ENCODE measurements at regions not wholly inside any gene's neighbourhood (a gene's known extent, or its start where the extent isn't known, plus 50 kb on each side); places are given as distances from the start of the nearest gene placed in this dataset.

DNA sequence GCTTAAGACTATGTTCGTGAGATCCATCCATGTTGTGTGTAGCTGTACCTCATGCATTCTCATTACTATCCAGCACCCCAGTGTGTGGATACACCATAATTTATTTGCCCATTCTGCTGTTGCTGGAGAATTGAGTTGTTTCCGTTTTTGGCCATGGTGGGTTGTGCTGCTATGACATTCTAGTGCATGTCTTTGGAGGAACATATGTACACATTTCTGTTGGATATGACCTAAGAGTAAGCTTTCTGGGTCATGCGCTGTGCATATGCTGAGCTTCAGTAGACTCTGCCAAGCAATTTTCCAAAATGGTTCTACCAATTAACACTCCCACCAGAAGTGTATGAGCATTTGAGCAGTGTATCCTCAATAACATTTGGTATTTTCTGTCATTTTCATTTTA, 316.6 kb downstream of the MIAT start:
- no peak overlapping the region for H3K9ac ChIP-seq (ENCODE audit: low read length in 3 of 3)
- no peak overlapping the region for H3K27ac ChIP-seq (ENCODE audit: low read depth in 2 of 2, low read length in 2 of 2)
- TF ChIP-seq, protein P1, sequence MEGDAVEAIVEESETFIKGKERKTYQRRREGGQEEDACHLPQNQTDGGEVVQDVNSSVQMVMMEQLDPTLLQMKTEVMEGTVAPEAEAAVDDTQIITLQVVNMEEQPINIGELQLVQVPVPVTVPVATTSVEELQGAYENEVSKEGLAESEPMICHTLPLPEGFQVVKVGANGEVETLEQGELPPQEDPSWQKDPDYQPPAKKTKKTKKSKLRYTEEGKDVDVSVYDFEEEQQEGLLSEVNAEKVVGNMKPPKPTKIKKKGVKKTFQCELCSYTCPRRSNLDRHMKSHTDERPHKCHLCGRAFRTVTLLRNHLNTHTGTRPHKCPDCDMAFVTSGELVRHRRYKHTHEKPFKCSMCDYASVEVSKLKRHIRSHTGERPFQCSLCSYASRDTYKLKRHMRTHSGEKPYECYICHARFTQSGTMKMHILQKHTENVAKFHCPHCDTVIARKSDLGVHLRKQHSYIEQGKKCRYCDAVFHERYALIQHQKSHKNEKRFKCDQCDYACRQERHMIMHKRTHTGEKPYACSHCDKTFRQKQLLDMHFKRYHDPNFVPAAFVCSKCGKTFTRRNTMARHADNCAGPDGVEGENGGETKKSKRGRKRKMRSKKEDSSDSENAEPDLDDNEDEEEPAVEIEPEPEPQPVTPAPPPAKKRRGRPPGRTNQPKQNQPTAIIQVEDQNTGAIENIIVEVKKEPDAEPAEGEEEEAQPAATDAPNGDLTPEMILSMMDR (IDR thresholded peaks at IDR 0.05; ENCODE audit: borderline replicate concordance, extremely low read depth, insufficient read depth): no peak
- no peaks in the 10 kb centered on the region for H3K9me3 ChIP-seq (ENCODE audit: control insufficient read depth in 2 of 3, insufficient read depth in 1 of 3, low read length in 3 of 3)
- H3K27me3 ChIP-seq (ENCODE audit: control insufficient read depth, insufficient read depth, low read length): no peaks in the 10 kb centered on the region
- no peak overlapping the region for H3K4me3 ChIP-seq (ENCODE audit: low read length in 3 of 3)
- intact Hi-C loops (cut with DNase I): no loop called here
- no peak for FAIRE-seq
- no peak for DNase-seq
- no peaks in the 10 kb centered on the region for H3K36me3 ChIP-seq (ENCODE audit: control insufficient read depth in 2 of 3, insufficient read depth in 3 of 3, low read length in 3 of 3)
- H3K4me1 ChIP-seq (ENCODE audit: control insufficient read depth in 2 of 3, insufficient read depth in 2 of 3, low read depth in 1 of 3, low read length in 3 of 3): no peaks in the 10 kb centered on the region

DNA sequence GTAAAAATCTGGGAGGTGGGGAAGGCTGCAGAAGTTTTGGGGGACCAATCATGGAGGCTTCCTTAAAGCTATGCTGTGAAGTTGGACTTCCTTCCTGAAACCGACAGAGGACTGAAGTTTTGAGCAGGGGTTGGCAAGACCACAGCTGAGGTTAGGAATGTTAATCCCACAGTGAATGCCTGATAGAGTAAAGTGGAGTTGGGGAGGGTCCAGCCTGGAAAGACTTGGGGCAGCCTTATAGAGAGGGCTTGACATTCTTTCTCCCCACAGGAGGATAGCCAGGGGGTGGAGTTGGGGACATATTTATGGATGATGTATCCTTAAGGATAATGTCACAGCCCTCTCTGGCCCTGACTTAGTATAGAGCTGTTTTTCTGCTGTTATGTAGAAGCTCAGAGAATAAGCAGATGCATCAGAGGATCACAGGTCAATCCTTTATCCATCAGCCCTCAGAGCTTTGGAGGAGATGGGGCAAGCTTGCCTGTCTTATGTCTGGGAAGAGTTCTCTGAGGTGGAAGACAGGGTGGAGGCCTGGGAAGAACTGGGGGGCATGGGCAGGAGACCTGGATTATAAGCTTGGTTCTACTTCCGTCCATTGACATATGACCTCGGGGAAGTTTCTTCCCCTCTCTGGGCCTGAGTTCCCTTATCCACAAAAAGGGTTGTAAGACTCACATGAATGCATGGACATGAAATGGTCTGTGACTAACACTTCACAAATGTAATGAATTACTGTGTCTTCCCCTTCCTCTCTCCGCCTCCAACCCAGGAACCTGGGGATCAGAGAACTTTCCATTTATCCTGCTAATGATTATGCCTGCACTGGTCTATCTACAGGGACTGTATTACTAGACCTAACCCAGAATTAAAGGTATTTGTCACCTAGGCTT, 317.8 kb downstream of the MIAT start:
- Histone ChIP-seq H3K9ac (ENCODE audit: low read length in 3 of 3) (no peak overlapping the region), H3K36me3 (ENCODE audit: control insufficient read depth in 2 of 3, insufficient read depth in 3 of 3, low read length in 3 of 3) (no peaks in the 10 kb centered on the region), H3K27me3 (ENCODE audit: control insufficient read depth, insufficient read depth, low read length) (no peaks in the 10 kb centered on the region), H3K4me3 (ENCODE audit: low read length in 3 of 3) (no peak overlapping the region), H3K4me1 (ENCODE audit: control insufficient read depth in 2 of 3, insufficient read depth in 2 of 3, low read depth in 1 of 3, low read length in 3 of 3) (no peaks in the 10 kb centered on the region), H3K27ac (ENCODE audit: low read depth in 2 of 2, low read length in 2 of 2) (no peak overlapping the region), H3K9me3 (ENCODE audit: control insufficient read depth in 2 of 3, insufficient read depth in 1 of 3, low read length in 3 of 3) (no peaks in the 10 kb centered on the region)
- TF ChIP-seq, protein P1 (IDR thresholded peaks at IDR 0.05; ENCODE audit: borderline replicate concordance, extremely low read depth, insufficient read depth): no peak
- no peak for FAIRE-seq
- no peak for DNase-seq
- intact Hi-C loops (cut with DNase I): no loop called here

DNA sequence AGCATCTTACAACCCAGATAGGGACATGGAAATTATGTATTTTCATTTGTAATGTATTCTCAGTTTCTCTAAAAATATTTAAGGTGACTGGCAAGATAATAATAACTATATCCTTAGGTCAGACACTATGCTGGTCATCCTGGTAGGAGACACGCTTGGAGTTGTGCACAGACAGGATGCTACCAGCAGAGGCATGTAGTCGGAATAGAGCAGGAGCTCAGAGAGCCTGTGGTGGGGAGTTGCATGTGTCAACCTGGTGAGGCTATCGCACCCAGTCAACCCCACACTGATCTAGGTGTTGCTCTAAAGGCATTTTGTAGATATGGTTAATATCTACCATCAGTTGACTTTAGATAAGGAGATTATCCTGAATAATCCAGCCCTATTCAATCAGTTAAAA, 318.5 kb downstream of the MIAT start:
- intact Hi-C loops (cut with DNase I): no loop called here
- H3K9ac ChIP-seq (ENCODE audit: low read length in 3 of 3): no peak overlapping the region
- no peaks in the 10 kb centered on the region for H3K4me1 ChIP-seq (ENCODE audit: control insufficient read depth in 2 of 3, insufficient read depth in 2 of 3, low read depth in 1 of 3, low read length in 3 of 3)
- TF ChIP-seq, protein P1 (IDR thresholded peaks at IDR 0.05; ENCODE audit: borderline replicate concordance, extremely low read depth, insufficient read depth): no peak
- FAIRE-seq (no peak), DNase-seq (no peak)
- H3K9me3 ChIP-seq (ENCODE audit: control insufficient read depth in 2 of 3, insufficient read depth in 1 of 3, low read length in 3 of 3): no peaks in the 10 kb centered on the region
- H3K36me3 ChIP-seq (ENCODE audit: control insufficient read depth in 2 of 3, insufficient read depth in 3 of 3, low read length in 3 of 3): no peaks in the 10 kb centered on the region
- H3K27ac ChIP-seq (ENCODE audit: low read depth in 2 of 2, low read length in 2 of 2): no peak overlapping the region
- H3K4me3 ChIP-seq (ENCODE audit: low read length in 3 of 3): no peak overlapping the region
- H3K27me3 ChIP-seq (ENCODE audit: control insufficient read depth, insufficient read depth, low read length): no peaks in the 10 kb centered on the region

All from kidney (tissue), 13 donors.